NB4 (cell line): ENCODE measurements at regions not wholly inside any gene's neighbourhood (a gene's known extent, or its start where the extent isn't known, plus 50 kb on each side); places are given as distances from the start of the nearest gene placed in this dataset.

ENCODE experiments used
- DNase-seq: peaks from one replicate; pipeline ENCODE4 v3.0.0; 2010; ENCODE audit warnings: low read depth
- H3K4me3 ChIP-seq: one replicate; pipeline ENCODE4 v1.5.1; 2011; ENCODE audit warnings: mild to moderate bottlenecking, low read depth, low read length, moderate library complexity
- CTCF ChIP-seq: IDR thresholded peaks from one replicate; pipeline ENCODE4 v1.5.1; 2012; ENCODE audit warnings: low read depth, low read length
- MAX ChIP-seq: IDR thresholded peaks from 2 replicates; pipeline ENCODE4 v1.6.1; 2011; ENCODE audit warnings: low read depth, low read length
- MYC ChIP-seq: IDR thresholded peaks from 2 replicates; pipeline ENCODE4 v1.6.1; 2011; ENCODE audit warnings: low read depth, low read length
- POLR2A ChIP-seq: IDR thresholded peaks from 2 replicates; pipeline ENCODE4 v1.6.1; 2011; ENCODE audit warnings: mild to moderate bottlenecking; ENCODE audit not compliant: insufficient read length; ENCODE audit errors: extremely low read depth

GRCh38 chr10:56063642-56064041 lies 297.4 kb downstream of the ZWINT start:
- no peak for TF ChIP-seq POLR2A
- no peak for TF ChIP-seq CTCF
- no peak for TF ChIP-seq MAX
- no peak for TF ChIP-seq MYC
- DNase-seq, result no peak
- H3K4me3 ChIP-seq, result no peak overlapping the region

GRCh38 chr10:56057860-56058259 lies 303.2 kb downstream of the ZWINT start:
- H3K4me3 ChIP-seq, result no peak overlapping the region
- TF ChIP-seq MAX (no peak), MYC (no peak), CTCF (no peak), POLR2A (no peak)
- DNase-seq, result no peak

- no peak for DNase-seq
- H3K4me3 ChIP-seq, result no peak overlapping the region
- TF ChIP-seq MYC, result no peak
- no peak for TF ChIP-seq CTCF
- TF ChIP-seq POLR2A, result no peak
- no peak for TF ChIP-seq MAX
These were observed 325.6 kb downstream of the ZWINT start for GRCh38 chr10:56035489-56035888.

- TF ChIP-seq CTCF, result no peak
- TF ChIP-seq MAX, result no peak
- TF ChIP-seq POLR2A, result no peak
- TF ChIP-seq MYC, result no peak
- no peak for DNase-seq
- H3K4me3 ChIP-seq, result no peak overlapping the region
These were observed 332.5 kb downstream of the ZWINT start for GRCh38 chr10:56028298-56029132.

- no peak for TF ChIP-seq MYC
- TF ChIP-seq MAX, result no peak
- TF ChIP-seq CTCF, result no peak
- DNase-seq, result no peak
These were observed 349.0 kb downstream of the ZWINT start for GRCh38 chr10:56012101-56012500.

More at GRCh38 chr10:56012101-56012500, 349.0 kb downstream of the ZWINT start:
- H3K4me3 ChIP-seq, result no peak overlapping the region
